Stimulated activated CD4-positive, alpha-beta T cell treated with anti-CD3 and anti-CD28 coated beads, Interleukin-1b, Interleukin-23, amount 100 ng/mL, for 24 hours (primary cell): ENCODE measurements at regions not wholly inside any gene's neighbourhood (a gene's known extent, or its start where the extent isn't known, plus 50 kb on each side); places are given as distances from the start of the nearest gene placed in this dataset.

Source experiments
- DNase-seq, 4 experiments: peaks; one replicate each; pipeline ENCODE4 v3.0.0-alpha.2; 2020; ENCODE audit warnings: low read depth in 4 of 4, low spot score in 1 of 4

- DNase-seq: no peak
Observed at GRCh38 chr5:125043781-125044391, 297.4 kb upstream of the ZNF608 start.

GRCh38 chr5:125044491-125045282 is 298.2 kb upstream of the ZNF608 start:
- DNase-seq: no peak

GRCh38 chr5:125045646-125046045 is 299.2 kb upstream of the ZNF608 start:
- no peak for DNase-seq

- no peak for DNase-seq
Observed at GRCh38 chr5:125046838-125047237, 300.4 kb upstream of the ZNF608 start.

- no peak for DNase-seq
Observed at GRCh38 chr5:125047871-125048270, 301.4 kb upstream of the ZNF608 start.

GRCh38 chr5:125049721-125050702 is 303.6 kb upstream of the ZNF608 start:
- no peak for DNase-seq

GRCh38 chr5:125050926-125051325 is 304.5 kb upstream of the ZNF608 start:
- DNase-seq: no peak

GRCh38 chr5:125052584-125052983 is 306.1 kb upstream of the ZNF608 start:
- DNase-seq: no peak

GRCh38 chr5:125053179-125053578 is 306.7 kb upstream of the ZNF608 start:
- no peak for DNase-seq

GRCh38 chr5:125054146-125054545 is 307.7 kb upstream of the ZNF608 start:
- no peak for DNase-seq

- DNase-seq: no peak
Observed at GRCh38 chr5:125056671-125057485, 310.4 kb upstream of the ZNF608 start.

- no peak for DNase-seq
Observed at GRCh38 chr5:125057912-125058826, 311.7 kb upstream of the ZNF608 start.

- no peak for DNase-seq
Observed at GRCh38 chr5:125059255-125060002, 313.0 kb upstream of the ZNF608 start.

- DNase-seq: no peak
Observed at GRCh38 chr5:125061726-125062125, 315.3 kb upstream of the ZNF608 start.

GRCh38 chr5:125064621-125065438 is 318.4 kb upstream of the ZNF608 start:
- DNase-seq: no peak

- no peak for DNase-seq
Observed at GRCh38 chr5:125065741-125066140, 319.3 kb upstream of the ZNF608 start.

- no peak for DNase-seq
Observed at GRCh38 chr5:125070961-125071360, 324.5 kb upstream of the ZNF608 start.

- no peak for DNase-seq
Observed at GRCh38 chr5:125073090-125073489, 326.7 kb upstream of the ZNF608 start.
